DOHH2 (cell line): ENCODE measurements at regions not wholly inside any gene's neighbourhood (a gene's known extent, or its start where the extent isn't known, plus 50 kb on each side); places are given as distances from the start of the nearest gene placed in this dataset.

Experiments used
- H3F3A ChIP-seq: fragments of 200-600 bp; sonication (generic), shearing (Covaris generic); 2 replicates; pipeline ENCODE4 v1.6.0; 2016; ENCODE audit warnings: antibody characterized with exemption, mild to moderate bottlenecking; ENCODE audit not compliant: control insufficient read depth, insufficient read depth
- H3K27ac ChIP-seq: fragments of 200-600 bp; sonication (generic); 2 replicates; pipeline ENCODE4 v1.5.1; 2014; ENCODE audit warnings: low read depth, mild to moderate bottlenecking, low read length, moderate library complexity
- H3K27me3 ChIP-seq: fragments of 200-600 bp; sonication (generic); 2 replicates; pipeline ENCODE4 v1.6.1; 2014; ENCODE audit warnings: mild to moderate bottlenecking, low read length, mixed read lengths; ENCODE audit not compliant: control insufficient read depth
- H3K36me3 ChIP-seq: fragments of 200-600 bp; sonication (generic); 2 replicates; pipeline ENCODE4 v1.6.1; 2014; ENCODE audit warnings: mild to moderate bottlenecking, low read length, moderate library complexity, mixed read lengths; ENCODE audit not compliant: control insufficient read depth
- H3K4me1 ChIP-seq: fragments of 200-600 bp; sonication (generic); 2 replicates; pipeline ENCODE4 v1.6.1; 2014; ENCODE audit warnings: mild to moderate bottlenecking, low read length, mixed read lengths; ENCODE audit not compliant: control insufficient read depth
- H3K4me2 ChIP-seq: fragments of 200-600 bp; sonication (generic); 2 replicates; pipeline ENCODE4 v1.6.0; 2014; ENCODE audit warnings: mild to moderate bottlenecking, low read length, moderate library complexity
- H3K4me3 ChIP-seq: fragments of 200-600 bp; sonication (generic); 2 replicates; pipeline ENCODE4 v1.5.1; 2014; ENCODE audit warnings: mild to moderate bottlenecking, low read length, mixed read lengths
- H3K79me2 ChIP-seq: fragments of 200-600 bp; sonication (generic); 2 replicates; pipeline ENCODE4 v1.6.1; 2014; ENCODE audit warnings: mild to moderate bottlenecking, low read length, mixed read lengths; ENCODE audit not compliant: control insufficient read depth
- H3K9me2 ChIP-seq: fragments of 200-600 bp; sonication (generic); replicated peaks from 2 replicates; pipeline ENCODE4 v1.6.1; 2014; ENCODE audit warnings: mild to moderate bottlenecking, low read length, mixed read lengths; ENCODE audit not compliant: control insufficient read depth
- H3K9me3 ChIP-seq: fragments of 200-600 bp; sonication (generic); 2 replicates; pipeline ENCODE4 v1.6.1; 2014; ENCODE audit warnings: antibody characterized with exemption, low read length, mixed read lengths; ENCODE audit not compliant: control insufficient read depth, insufficient read depth
- H4K20me1 ChIP-seq: fragments of 200-600 bp; sonication (generic); 2 replicates; pipeline ENCODE4 v1.6.0; 2014; ENCODE audit warnings: low read depth, mild to moderate bottlenecking, antibody characterized with exemption, low read length, moderate library complexity; ENCODE audit not compliant: control insufficient read depth, insufficient read depth
- CTCF ChIP-seq: fragments of 200-600 bp; sonication (generic); IDR thresholded peaks from one replicate; pipeline ENCODE4 v1.5.1; 2014; ENCODE audit warnings: antibody characterized with exemption, mild to moderate bottlenecking, low read depth, low read length; ENCODE audit not compliant: poor library complexity, severe bottlenecking
- EZH2phosphoT487 ChIP-seq: fragments of 200-600 bp; sonication (generic); IDR thresholded peaks from 2 replicates; pipeline ENCODE4 v1.6.1; 2017; ENCODE audit warnings: borderline replicate concordance, mild to moderate bottlenecking, antibody characterized with exemption, low read length, moderate library complexity, mixed read lengths

- Histone ChIP-seq H3K4me3 (no peak overlapping the region), H3K79me2 (no peaks in the 10 kb centered on the region), H4K20me1 (no peaks in the 10 kb centered on the region), H3K27ac (no peak overlapping the region), H3F3A (no peaks in the 10 kb centered on the region), H3K9me3 (no peaks in the 10 kb centered on the region), H3K4me1 (no peaks in the 10 kb centered on the region), H3K4me2 (no peak overlapping the region), H3K36me3 (no peaks in the 10 kb centered on the region), H3K27me3 (peaks cover 15% of the 10 kb centered on the region), H3K9me2 (no peaks in the 10 kb centered on the region)
- TF ChIP-seq CTCF (no peak), EZH2phosphoT487 (no peak)
Observed at GRCh38 chr2:158015428-158016076, 86.1 kb upstream of the UPP2 start.

- H3K79me2 ChIP-seq = no peaks in the 10 kb centered on the region
Observed at GRCh38 chr2:158013891-158014290, 87.8 kb upstream of the UPP2 start.

GRCh38 chr2:158011055-158011771, 90.5 kb upstream of the UPP2 start:
- Histone ChIP-seq H3K4me2 (no peak overlapping the region), H3F3A (no peaks in the 10 kb centered on the region), H4K20me1 (no peaks in the 10 kb centered on the region), H3K36me3 (no peaks in the 10 kb centered on the region), H3K79me2 (no peaks in the 10 kb centered on the region), H3K27ac (no peak overlapping the region), H3K4me3 (no peak overlapping the region), H3K9me3 (no peaks in the 10 kb centered on the region), H3K27me3 (peaks cover 14% of the 10 kb centered on the region), H3K4me1 (no peaks in the 10 kb centered on the region), H3K9me2 (no peaks in the 10 kb centered on the region)
- TF ChIP-seq EZH2phosphoT487 = no peak
- no peak for TF ChIP-seq CTCF

More at GRCh38 chr2:158013891-158014290, 87.8 kb upstream of the UPP2 start:
- Histone ChIP-seq H3K27ac (no peak overlapping the region), H3K9me3 (no peaks in the 10 kb centered on the region), H3K4me3 (no peak overlapping the region), H3F3A (no peaks in the 10 kb centered on the region), H3K27me3 (peaks cover 14% of the 10 kb centered on the region), H3K36me3 (no peaks in the 10 kb centered on the region), H3K4me1 (no peaks in the 10 kb centered on the region), H3K9me2 (no peaks in the 10 kb centered on the region), H4K20me1 (no peaks in the 10 kb centered on the region), H3K4me2 (no peak overlapping the region)
- TF ChIP-seq CTCF = no peak
- no peak for TF ChIP-seq EZH2phosphoT487
